K562 (cell line): ENCODE measurements at regions not wholly inside any gene's neighbourhood (a gene's known extent, or its start where the extent isn't known, plus 50 kb on each side); places are given as distances from the start of the nearest gene placed in this dataset.

Experiments used
- ATAC-seq: fragments of 200-7000 bp; cut with Tn5 transposase; 3 replicates; pipeline ENCODE4 v1.9.1; 2020; ENCODE audit warnings: moderate library complexity
- BruUV-seq: library from RNA; stranded (reverse); fragments of 400-500 nt; replicated peaks from 2 replicates; lab custom pipeline; 2021; lab: Mats Ljungman, UMichigan
- CTCF ChIA-PET: fragments of 300-600 bp; formaldehyde crosslinking; extraction: SDS; loops from one replicate; lab custom pipeline; 2021; ENCODE audit warnings: low intra/inter-chr PET ratio; lab: Yijun Ruan, JAX
- POLR2A ChIA-PET: fragments of 300-600, 350-650 bp; sonication (Branson Sonifier 250); formaldehyde crosslinking; extraction: SDS; loops from one replicate; lab custom pipeline; 2021; ENCODE audit warnings: antibody characterized with exemption, inconsistent platforms; lab: Yijun Ruan, JAX
- DNase-seq, 4 experiments: peaks; one replicate each; pipeline versions ENCODE4 v3.0.0 to v3.0.0-alpha.2; 2011 to 2018; ENCODE audit warnings: low spot score in 3 of 4, mixed read lengths in 3 of 4; ENCODE audit errors: extremely low read depth in 1 of 4
- FAIRE-seq: peaks from 2 replicates; lab custom pipeline; 2011; peaks lifted over from hg19 to GRCh38; lab: Jason Lieb, UNC
- H2AFZ ChIP-seq: 2 replicates; pipeline ENCODE4 v1.6.0; 2011; ENCODE audit warnings: low read depth, low read length, control low read depth, inconsistent platforms
- H3K27ac ChIP-seq: fragments of 200-600 bp; 3 replicates; pipeline ENCODE4 v1.8.0; 2011; ENCODE audit warnings: low read depth, mild to moderate bottlenecking, control low read depth, inconsistent platforms, low read length, moderate library complexity, mixed read lengths; ENCODE audit errors: extremely low read depth
- H3K27me3 ChIP-seq, 2 experiments: fragments of 300-600 bp in 1 of 2; 2 replicates in 1 of 2; 3 replicates in 1 of 2; pipeline versions ENCODE4 v1.6.0 to v1.8.0; 2011; ENCODE audit warnings: inconsistent platforms in 2 of 2, low read length in 2 of 2, mild to moderate bottlenecking in 1 of 2, mixed read lengths in 1 of 2, moderate library complexity in 1 of 2; ENCODE audit not compliant: control insufficient read depth in 2 of 2, insufficient read depth in 2 of 2
- H3K36me3 ChIP-seq: fragments of 300-600 bp; 3 replicates; pipeline ENCODE4 v1.8.0; 2011; ENCODE audit warnings: mild to moderate bottlenecking, low read length, inconsistent platforms; ENCODE audit not compliant: control insufficient read depth, insufficient read depth
- H3K4me1 ChIP-seq, 2 experiments: fragments of 200-600 bp in 1 of 2; replicated peaks in 1 of 2; 2 replicates in 1 of 2; 3 replicates in 1 of 2; pipeline versions ENCODE4 v1.5.1 to v1.8.0; 2011; ENCODE audit warnings: inconsistent platforms in 2 of 2, low read length in 2 of 2, mild to moderate bottlenecking in 1 of 2, mixed read lengths in 1 of 2, moderate library complexity in 1 of 2; ENCODE audit not compliant: control insufficient read depth in 2 of 2, insufficient read depth in 2 of 2
- H3K4me2 ChIP-seq: 2 replicates; pipeline ENCODE4 v1.6.1; 2011; ENCODE audit warnings: low read length, control low read depth, inconsistent platforms, mixed read lengths; ENCODE audit not compliant: insufficient read depth
- H3K4me3 ChIP-seq: fragments of 200-600 bp; sonication (generic), shearing (Covaris generic); 2 replicates; pipeline ENCODE4 v1.5.1; 2016; ENCODE audit warnings: control low read depth, inconsistent platforms
- H3K79me2 ChIP-seq: fragments of 200-600 bp; 3 replicates; pipeline ENCODE4 v1.8.0; 2011; ENCODE audit warnings: low read length, inconsistent platforms; ENCODE audit not compliant: control insufficient read depth, insufficient read depth
- H3K9ac ChIP-seq, 2 experiments: 2 replicates each; pipeline versions ENCODE4 v1.6.0 to v1.6.1; 2011; ENCODE audit warnings: low read depth in 2 of 2, low read length in 2 of 2, control low read depth in 1 of 2, inconsistent platforms in 1 of 2, mild to moderate bottlenecking in 1 of 2, mixed read lengths in 1 of 2; ENCODE audit not compliant: insufficient read depth in 1 of 2
- H3K9me1 ChIP-seq: one replicate; pipeline ENCODE4 v1.6.0; 2011; ENCODE audit warnings: inconsistent platforms, mild to moderate bottlenecking, low read length, moderate library complexity; ENCODE audit not compliant: control insufficient read depth, insufficient read depth
- H3K9me3 ChIP-seq: replicated peaks from 2 replicates; pipeline ENCODE4 v1.5.1; 2011; ENCODE audit warnings: low read depth, low read length, inconsistent platforms; ENCODE audit not compliant: control insufficient read depth, insufficient read depth
- H4K20me1 ChIP-seq: replicated peaks from 2 replicates; pipeline ENCODE4 v1.6.1; 2011; ENCODE audit warnings: low read length, inconsistent platforms, mixed read lengths; ENCODE audit not compliant: control insufficient read depth, insufficient read depth
- NR3C1 ChIP-seq: sonication (generic); formaldehyde crosslinking; IDR thresholded peaks from 2 replicates; pipeline ENCODE4 v1.8.1; 2022; ENCODE audit warnings: missing genetic modification reagents
- whole genome bisulfite sequencing: fragments of 100-300 bp; shearing (Covaris generic); methylation state at CpG from one replicate; pipeline ENCODE4 v1.1.6; 2016; ENCODE audit warnings: low coverage, mixed read lengths; ENCODE audit not compliant: insufficient coverage; ENCODE audit errors: missing lambda C conversion rate; 5-methylcytosine and 5-hydroxymethylcytosine counted together
- in situ Hi-C: fragments of 300-500 bp; cut with MboI; formaldehyde crosslinking; loops from 4 replicates; pipeline ENCODE4 v1.15.0; 2018; ENCODE audit warnings: inconsistent platforms, mixed read lengths
- intact Hi-C: fragments of 100-400 bp; cut with micrococcal nuclease; formaldehyde crosslinking; loops from 2 replicates; pipeline ENCODE4 v1.14.2; 2022
- TF ChIP-seq, protein P1 (sequence below): fragments of 450-650 bp; IDR thresholded peaks from 2 replicates; pipeline ENCODE4 v1.6.1; 2016; ENCODE audit warnings: missing biosample characterization, missing genetic modification characterization
- TF ChIP-seq, protein P2 (sequence below), 2 experiments: fragments of 450-650 bp in 1 of 2; sonication (generic) in 1 of 2; formaldehyde crosslinking in 1 of 2; IDR thresholded peaks in 1 of 2; conservative IDR thresholded peaks in 1 of 2; 2 replicates each; pipeline versions ENCODE4 v1.6.1 to v1.8.1; 2016 to 2023; ENCODE audit warnings: mild to moderate bottlenecking in 2 of 2, moderate library complexity in 2 of 2, inconsistent platforms in 1 of 2, missing genetic modification reagents in 1 of 2

DNA sequence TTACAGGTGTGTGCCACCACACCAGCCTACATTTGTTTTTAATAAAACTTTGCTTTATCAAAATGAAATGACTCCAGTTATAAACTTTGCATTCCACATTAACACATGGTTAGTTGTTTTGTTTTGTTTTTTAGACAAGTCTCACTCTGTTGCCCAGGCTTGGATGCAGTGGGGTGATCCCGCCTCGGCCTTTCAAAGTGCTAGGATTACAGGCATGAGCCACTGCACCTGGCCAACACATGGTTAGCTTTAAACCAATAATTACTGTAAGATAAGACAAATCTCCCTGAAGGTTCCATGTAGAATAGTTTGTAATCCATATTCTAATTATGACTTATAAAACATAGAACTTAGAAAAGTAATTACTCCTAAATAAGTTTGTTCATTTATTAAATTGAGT, 89.8 kb upstream of the MED13 start:
- no peak for DNase-seq
- no peak for FAIRE-seq
- Histone ChIP-seq H3K27ac (no peak overlapping the region), H4K20me1 (no peaks in the 10 kb centered on the region), H3K4me2 (no peak overlapping the region), H3K27me3 (no peaks in the 10 kb centered on the region), H3K36me3 (no peaks in the 10 kb centered on the region), H3K9ac (no peak overlapping the region), H3K9me3 (no peaks in the 10 kb centered on the region), H2AFZ (no peak overlapping the region), H3K4me1 (no peaks in the 10 kb centered on the region; a peak in 1 of 5 replicates), H3K4me3 (no peak overlapping the region), H3K79me2 (no peaks in the 10 kb centered on the region), H3K9me1 (no peaks in the 10 kb centered on the region)
- WGBS = 84% methylated on average over 2 of the region's 2 CpGs
- ChIA-PET POLR2A (interaction anchor here (0.6 kb wide), 1 partner anchor 1088 kb away, joined by 3 read pairs; no protein-coding TSS in a partner anchor), CTCF (no interaction called here)
- TF ChIP-seq, protein P1, sequence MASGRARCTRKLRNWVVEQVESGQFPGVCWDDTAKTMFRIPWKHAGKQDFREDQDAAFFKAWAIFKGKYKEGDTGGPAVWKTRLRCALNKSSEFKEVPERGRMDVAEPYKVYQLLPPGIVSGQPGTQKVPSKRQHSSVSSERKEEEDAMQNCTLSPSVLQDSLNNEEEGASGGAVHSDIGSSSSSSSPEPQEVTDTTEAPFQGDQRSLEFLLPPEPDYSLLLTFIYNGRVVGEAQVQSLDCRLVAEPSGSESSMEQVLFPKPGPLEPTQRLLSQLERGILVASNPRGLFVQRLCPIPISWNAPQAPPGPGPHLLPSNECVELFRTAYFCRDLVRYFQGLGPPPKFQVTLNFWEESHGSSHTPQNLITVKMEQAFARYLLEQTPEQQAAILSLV (tag) = no peak
- no peak for TF ChIP-seq NR3C1 (CRISPR knock-in tag)
- TF ChIP-seq, protein P2, sequence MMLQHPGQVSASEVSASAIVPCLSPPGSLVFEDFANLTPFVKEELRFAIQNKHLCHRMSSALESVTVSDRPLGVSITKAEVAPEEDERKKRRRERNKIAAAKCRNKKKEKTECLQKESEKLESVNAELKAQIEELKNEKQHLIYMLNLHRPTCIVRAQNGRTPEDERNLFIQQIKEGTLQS (IDR thresholded peaks at IDR 0.05) = no peak
- TF ChIP-seq, protein P2 (CRISPR knock-in tag; conservative IDR thresholded peaks at IDR 0.05) = no peak
- no peak for ATAC-seq
- in situ Hi-C loops (no loop called here), intact Hi-C loops (no loop called here)
- no TSS peak for BruUV-seq
